ENCODE measurements at regions not wholly inside any gene's neighbourhood (a gene's known extent, or its start where the extent isn't known, plus 50 kb on each side); places are given as distances from the start of the nearest gene placed in this dataset.

GRCh38 chrX:43405191-43405590, 250.9 kb upstream of the MAOA start:
- TF ChIP-seq, protein P1, sequence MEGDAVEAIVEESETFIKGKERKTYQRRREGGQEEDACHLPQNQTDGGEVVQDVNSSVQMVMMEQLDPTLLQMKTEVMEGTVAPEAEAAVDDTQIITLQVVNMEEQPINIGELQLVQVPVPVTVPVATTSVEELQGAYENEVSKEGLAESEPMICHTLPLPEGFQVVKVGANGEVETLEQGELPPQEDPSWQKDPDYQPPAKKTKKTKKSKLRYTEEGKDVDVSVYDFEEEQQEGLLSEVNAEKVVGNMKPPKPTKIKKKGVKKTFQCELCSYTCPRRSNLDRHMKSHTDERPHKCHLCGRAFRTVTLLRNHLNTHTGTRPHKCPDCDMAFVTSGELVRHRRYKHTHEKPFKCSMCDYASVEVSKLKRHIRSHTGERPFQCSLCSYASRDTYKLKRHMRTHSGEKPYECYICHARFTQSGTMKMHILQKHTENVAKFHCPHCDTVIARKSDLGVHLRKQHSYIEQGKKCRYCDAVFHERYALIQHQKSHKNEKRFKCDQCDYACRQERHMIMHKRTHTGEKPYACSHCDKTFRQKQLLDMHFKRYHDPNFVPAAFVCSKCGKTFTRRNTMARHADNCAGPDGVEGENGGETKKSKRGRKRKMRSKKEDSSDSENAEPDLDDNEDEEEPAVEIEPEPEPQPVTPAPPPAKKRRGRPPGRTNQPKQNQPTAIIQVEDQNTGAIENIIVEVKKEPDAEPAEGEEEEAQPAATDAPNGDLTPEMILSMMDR (IDR thresholded peaks at IDR 0.05) = no peak
- no peak for TF ChIP-seq EP300 (IDR thresholded peaks at IDR 0.05)
- no peak for TF ChIP-seq POLR2A (IDR thresholded peaks at IDR 0.05)
